Mucosa of rectum (tissue), 2 donors: ENCODE measurements at regions not wholly inside any gene's neighbourhood (a gene's known extent, or its start where the extent isn't known, plus 50 kb on each side); places are given as distances from the start of the nearest gene placed in this dataset.

Experiments
- H3K27ac ChIP-seq, 2 donors: one replicate each; pipeline ENCODE4 v1.7.0; 2013; ENCODE audit warnings: inconsistent platforms in 2 of 2, low read depth in 2 of 2, low read length in 2 of 2
- H3K27me3 ChIP-seq, 2 donors: one replicate each; pipeline ENCODE4 v1.7.0; 2013; ENCODE audit warnings: low read length in 2 of 2; ENCODE audit not compliant: control insufficient read depth in 2 of 2, insufficient read depth in 2 of 2
- H3K36me3 ChIP-seq, 2 donors: one replicate each; pipeline ENCODE4 v1.7.0; 2013; ENCODE audit warnings: low read length in 2 of 2; ENCODE audit not compliant: control insufficient read depth in 2 of 2, insufficient read depth in 2 of 2
- H3K4me1 ChIP-seq, 2 donors: one replicate each; pipeline ENCODE4 v1.7.0; 2013; ENCODE audit warnings: low read length in 2 of 2, mild to moderate bottlenecking in 1 of 2; ENCODE audit not compliant: control insufficient read depth in 2 of 2, insufficient read depth in 2 of 2
- H3K4me3 ChIP-seq, 2 donors: one replicate each; pipeline ENCODE4 v1.7.0; 2013; ENCODE audit warnings: low read length in 2 of 2
- H3K9ac ChIP-seq, 2 donors: one replicate each; pipeline ENCODE4 v1.7.0; 2013; ENCODE audit warnings: low read length in 2 of 2, low read depth in 1 of 2, mild to moderate bottlenecking in 1 of 2
- H3K9me3 ChIP-seq, 2 donors: one replicate each; pipeline ENCODE4 v1.7.0; 2013; ENCODE audit warnings: low read length in 2 of 2; ENCODE audit not compliant: control insufficient read depth in 2 of 2
- donor health status: healthy.
- donor health status: Normal muscosa, but diverticular disease.

DNA sequence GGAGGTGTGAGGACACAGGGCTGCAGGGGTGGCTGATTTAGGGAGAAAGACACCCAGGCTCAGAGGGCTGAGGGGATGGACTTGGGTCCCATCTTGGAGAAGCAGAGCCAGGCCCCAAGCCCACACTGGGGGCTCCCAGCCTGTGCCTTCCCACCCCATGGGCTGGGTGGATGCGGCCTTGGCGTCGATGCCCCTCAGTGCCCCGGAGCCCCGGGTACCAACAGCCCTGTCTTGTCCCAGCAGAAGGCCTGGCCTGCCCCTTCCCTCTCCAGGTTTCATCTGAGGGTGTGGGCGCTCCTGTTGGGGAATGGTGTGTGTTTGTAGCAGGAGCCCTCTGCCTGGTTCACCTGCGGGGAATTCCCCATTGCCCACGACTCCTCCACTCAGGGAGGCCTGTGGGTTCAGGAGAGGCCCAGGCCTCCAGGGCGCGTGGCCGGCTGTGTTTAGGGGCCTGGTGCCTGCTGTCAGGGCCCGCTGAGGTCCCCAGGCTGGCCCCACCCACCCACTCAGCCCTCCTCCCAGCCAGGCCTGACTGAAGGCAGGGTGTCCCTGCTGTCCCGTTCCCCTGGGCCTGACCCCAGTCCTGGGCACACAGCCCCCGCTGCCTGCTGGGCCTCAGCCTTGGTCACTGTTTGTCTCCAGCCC, 51.1 kb upstream of the BEGAIN start:
- H3K4me3 ChIP-seq = no peak overlapping the region
- no peak overlapping the region for H3K27ac ChIP-seq
- H3K9me3 ChIP-seq = no peaks in the 10 kb centered on the region
- H3K9ac ChIP-seq = no peak overlapping the region
- H3K27me3 ChIP-seq = peaks cover 0 to 3% of the 10 kb centered on the region in 2 donors
- H3K4me1 ChIP-seq = peaks cover 7 to 13% of the 10 kb centered on the region in 2 donors
- H3K36me3 ChIP-seq = no peaks in the 10 kb centered on the region

DNA sequence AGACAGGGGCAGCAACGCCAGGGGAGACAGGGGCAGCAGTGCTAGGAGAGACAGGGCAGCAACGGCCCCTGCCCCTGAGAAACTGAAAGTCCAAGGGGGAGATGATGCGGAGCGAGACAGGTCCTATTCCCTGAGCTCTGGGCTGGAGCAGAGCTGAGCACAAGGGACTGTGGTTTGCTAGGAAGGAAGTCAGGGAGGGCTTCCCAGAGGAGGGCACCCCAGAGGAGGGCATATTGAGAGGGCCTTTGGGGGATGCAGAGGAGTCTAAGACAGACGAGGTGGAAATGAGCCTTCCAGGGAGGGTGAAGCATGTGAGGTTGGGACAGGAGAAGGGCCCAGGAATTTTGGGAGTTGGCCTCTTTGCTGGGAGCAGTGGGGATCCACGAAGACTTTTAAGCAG, 52.1 kb upstream of the BEGAIN start:
- Histone ChIP-seq H3K36me3 (no peaks in the 10 kb centered on the region), H3K4me3 (no peak overlapping the region), H3K27me3 (peaks cover 0 to 3% of the 10 kb centered on the region in 2 donors), H3K27ac (no peak overlapping the region), H3K4me1 (peaks cover 7 to 13% of the 10 kb centered on the region in 2 donors), H3K9me3 (no peaks in the 10 kb centered on the region), H3K9ac (no peak overlapping the region)

DNA sequence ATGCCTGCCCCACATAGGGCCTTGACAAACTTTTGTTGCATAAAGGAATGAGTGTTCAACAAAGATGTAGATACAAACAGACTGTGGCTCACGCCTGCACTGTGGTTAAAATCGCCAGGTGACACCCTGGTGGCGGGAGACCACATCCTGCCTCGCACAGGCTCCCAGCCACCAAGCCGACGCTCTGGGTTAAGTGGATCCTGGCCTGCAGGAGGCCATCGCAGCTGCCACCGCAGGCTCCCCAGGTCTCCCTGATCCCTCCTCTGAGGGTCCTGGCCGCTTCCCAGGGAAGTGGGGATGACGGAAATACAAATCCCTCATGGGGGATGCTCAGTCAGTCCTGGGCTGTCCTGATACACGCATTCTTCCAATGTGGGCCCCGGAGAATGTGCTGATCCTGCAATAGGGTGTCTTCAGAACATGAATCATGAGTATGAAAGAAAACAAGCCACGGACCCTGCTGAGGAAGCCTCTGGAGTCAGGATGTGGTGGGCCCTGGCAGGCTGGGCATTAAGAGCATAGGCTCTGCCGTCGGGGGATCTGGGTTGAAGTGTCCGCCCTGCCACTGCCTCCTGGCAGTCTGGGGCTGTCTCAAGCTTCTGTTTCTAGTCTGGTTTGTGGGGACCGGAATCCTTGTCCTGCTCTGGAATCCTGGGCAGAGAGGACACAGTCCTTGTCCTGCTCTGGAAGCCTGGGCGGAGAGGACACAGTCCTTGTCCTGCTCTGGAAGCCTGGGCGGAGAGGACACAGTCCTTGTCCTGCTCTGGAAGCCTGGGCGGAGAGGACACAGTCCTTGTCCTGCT, 53.5 kb upstream of the BEGAIN start:
- H3K9me3 ChIP-seq = no peaks in the 10 kb centered on the region
- H3K27ac ChIP-seq = peak overlapping the region in 1 of 2 donors; percentile 55
- H3K9ac ChIP-seq = no peak overlapping the region
- H3K36me3 ChIP-seq = no peaks in the 10 kb centered on the region
- H3K27me3 ChIP-seq = no peaks in the 10 kb centered on the region
- H3K4me1 ChIP-seq = peaks cover 17 to 22% of the 10 kb centered on the region in 2 donors
- H3K4me3 ChIP-seq = no peak overlapping the region

DNA sequence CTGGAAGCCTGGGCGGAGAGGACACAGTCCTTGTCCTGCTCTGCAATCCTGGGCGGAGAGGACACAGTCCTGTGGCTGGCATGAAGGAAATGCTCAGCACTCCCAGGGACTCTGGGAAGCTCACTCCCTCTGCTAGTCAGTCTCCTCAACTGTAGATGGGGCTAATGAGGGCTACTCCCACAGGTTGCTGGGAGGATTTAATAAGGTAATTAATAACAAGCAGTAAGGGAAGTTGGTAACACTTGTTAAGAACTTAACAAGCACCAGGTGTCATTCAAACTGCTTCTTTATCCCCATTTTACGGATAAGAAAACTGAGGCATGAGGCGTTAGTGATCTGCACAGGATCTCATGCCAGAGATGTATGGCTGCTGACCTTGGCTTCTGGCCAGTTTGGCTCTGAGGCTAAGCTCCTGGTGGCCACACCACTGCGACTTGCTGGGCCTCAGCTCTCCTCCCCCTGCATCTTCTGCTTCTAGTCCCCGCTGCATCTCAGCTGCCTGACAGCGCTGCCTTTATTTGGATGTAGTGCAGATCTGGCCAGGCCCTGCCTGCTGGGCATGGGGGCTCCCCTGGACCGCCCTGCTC, 54.1 kb upstream of the BEGAIN start:
- no peaks in the 10 kb centered on the region for H3K36me3 ChIP-seq
- peaks cover 0 to 3% of the 10 kb centered on the region in 2 donors for H3K9me3 ChIP-seq
- H3K27me3 ChIP-seq = no peaks in the 10 kb centered on the region
- H3K27ac ChIP-seq = peak overlapping the region in 1 of 2 donors; percentile 39
- H3K9ac ChIP-seq = no peak overlapping the region
- no peak overlapping the region for H3K4me3 ChIP-seq
- peaks cover 21 to 22% of the 10 kb centered on the region in 2 donors for H3K4me1 ChIP-seq

DNA sequence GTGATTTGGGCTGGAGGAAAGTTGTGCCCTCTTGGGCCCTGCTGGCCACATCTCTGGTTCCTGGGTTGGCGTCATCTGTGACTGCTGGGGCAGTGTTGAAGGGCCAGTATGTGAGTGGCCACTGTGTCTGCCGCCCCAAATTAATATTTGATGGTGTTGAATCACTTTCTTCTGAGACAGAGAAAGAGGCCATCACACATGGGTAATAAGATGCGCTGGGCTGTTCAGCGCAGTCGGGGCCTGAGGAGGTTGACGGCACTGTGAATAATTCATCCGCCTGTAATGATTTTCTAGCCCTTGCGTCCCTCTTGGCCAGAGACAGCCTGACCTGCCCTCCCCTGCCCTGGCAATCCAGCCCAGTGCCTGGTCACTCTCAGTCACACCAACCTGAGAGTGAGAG, 56.2 kb upstream of the BEGAIN start:
- Histone ChIP-seq H3K4me1 (peaks cover 24 to 26% of the 10 kb centered on the region in 2 donors), H3K9ac (no peak overlapping the region), H3K36me3 (no peaks in the 10 kb centered on the region), H3K9me3 (peaks cover 0 to 3% of the 10 kb centered on the region in 2 donors), H3K27ac (no peak overlapping the region), H3K27me3 (no peaks in the 10 kb centered on the region), H3K4me3 (no peak overlapping the region)

DNA sequence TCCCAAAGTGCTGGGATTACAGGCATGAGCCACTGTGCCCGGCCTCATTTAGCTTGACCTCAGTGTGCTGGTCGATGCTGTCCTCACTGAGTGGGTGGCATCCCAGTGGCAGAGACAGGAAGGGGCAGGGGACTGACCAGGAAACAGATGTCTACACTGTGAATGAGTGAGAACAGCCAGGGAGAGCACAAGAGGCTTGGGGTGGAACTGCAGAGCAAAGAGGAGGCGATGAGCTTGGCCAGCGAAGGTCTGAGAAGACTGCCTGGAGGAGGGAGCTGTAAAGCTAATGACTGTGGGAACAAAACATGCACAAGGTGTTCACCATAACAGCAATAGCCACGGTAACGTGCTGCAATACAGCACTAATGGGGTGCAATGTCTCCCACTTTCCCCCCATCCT, 57.2 kb upstream of the BEGAIN start:
- Histone ChIP-seq H3K36me3 (no peaks in the 10 kb centered on the region), H3K9me3 (peaks cover 0 to 3% of the 10 kb centered on the region in 2 donors), H3K9ac (no peak overlapping the region), H3K27me3 (no peaks in the 10 kb centered on the region), H3K4me3 (no peak overlapping the region), H3K4me1 (peaks cover 30 to 34% of the 10 kb centered on the region in 2 donors), H3K27ac (no peak overlapping the region)

DNA sequence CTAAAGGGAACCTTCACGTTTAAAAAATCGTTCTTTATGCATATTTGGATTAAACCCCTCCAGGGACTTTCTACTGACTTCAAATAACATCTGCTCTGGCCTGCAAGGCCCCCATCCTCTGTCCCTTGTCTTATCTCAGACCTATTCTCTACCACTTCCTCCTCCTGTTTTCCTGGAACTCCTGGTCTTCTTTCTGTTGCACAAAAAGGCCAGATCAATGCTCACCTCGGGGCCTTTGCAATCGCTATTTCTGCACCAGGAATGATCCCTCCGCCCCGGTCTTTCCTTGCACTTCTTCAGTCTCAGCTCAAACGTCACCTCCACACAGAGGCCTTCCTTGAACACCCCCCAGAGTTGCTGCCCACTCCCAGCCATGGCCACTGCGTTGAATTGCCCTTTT, 57.6 kb upstream of the BEGAIN start:
- no peaks in the 10 kb centered on the region for H3K36me3 ChIP-seq
- H3K9ac ChIP-seq = no peak overlapping the region
- H3K4me3 ChIP-seq = no peak overlapping the region
- peaks cover 28 to 37% of the 10 kb centered on the region in 2 donors for H3K4me1 ChIP-seq
- no peak overlapping the region for H3K27ac ChIP-seq
- peaks cover 0 to 3% of the 10 kb centered on the region in 2 donors for H3K9me3 ChIP-seq
- no peaks in the 10 kb centered on the region for H3K27me3 ChIP-seq

DNA sequence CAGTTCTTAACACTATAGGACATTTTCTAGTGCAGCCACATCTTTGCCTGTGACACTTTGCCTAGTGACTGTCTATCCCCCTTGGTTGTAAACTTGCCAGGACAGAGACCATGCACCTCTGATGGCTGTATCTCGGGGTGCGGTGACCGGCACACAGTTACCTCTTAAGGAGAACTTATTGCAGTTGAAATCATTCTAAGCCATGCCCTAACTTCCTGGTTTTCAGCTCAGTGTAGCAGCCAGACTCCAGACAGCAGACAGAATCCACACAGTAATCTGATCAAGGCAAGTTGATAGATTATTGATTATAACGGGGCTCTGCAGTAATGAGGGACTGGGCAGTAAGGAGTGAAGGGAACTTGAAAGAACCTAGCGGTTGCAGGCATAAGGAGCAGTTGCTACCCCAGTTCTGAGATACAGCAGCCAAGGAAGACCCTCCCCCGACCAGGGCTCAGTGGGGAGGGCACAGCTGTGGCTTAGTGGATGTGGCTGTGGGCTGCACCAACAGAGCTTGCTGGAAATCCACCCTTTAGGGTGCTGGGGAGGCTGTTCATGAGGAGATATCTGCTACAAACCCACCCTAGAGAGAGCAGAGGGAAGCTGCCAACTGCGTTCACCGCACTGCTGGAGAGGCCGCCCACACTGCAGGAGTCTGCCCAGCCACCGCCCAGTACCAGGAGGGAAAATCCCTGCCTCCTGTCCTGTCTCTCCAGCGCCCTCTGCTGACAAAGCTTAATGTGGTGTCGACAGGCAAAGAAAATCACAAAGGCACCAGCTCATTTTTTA, 58.2 kb upstream of the BEGAIN start:
- Histone ChIP-seq H3K27ac (no peak overlapping the region), H3K9me3 (peaks cover 0 to 3% of the 10 kb centered on the region in 2 donors), H3K4me3 (no peak overlapping the region), H3K36me3 (no peaks in the 10 kb centered on the region), H3K4me1 (peaks cover 26 to 36% of the 10 kb centered on the region in 2 donors), H3K9ac (peak overlapping the region in 1 of 2 donors; percentile 57), H3K27me3 (no peaks in the 10 kb centered on the region)

DNA sequence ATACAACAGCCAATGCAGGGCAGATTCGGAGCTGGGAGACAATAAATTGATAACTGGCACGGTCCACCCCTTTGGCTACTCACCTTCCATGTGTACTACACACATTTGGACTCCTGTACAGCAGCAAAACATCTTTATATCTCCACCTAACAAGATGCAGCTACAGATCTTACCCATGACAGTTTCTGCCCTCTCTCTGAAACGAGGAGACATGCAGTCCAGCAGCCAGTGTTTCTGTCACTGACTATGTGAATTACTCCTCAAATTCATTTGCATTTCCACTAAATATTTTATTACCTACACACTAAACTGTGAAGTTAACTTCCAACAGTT, 58.7 kb upstream of the BEGAIN start:
- peak overlapping the region in 1 of 2 donors; percentile 32 for H3K9ac ChIP-seq
- H3K36me3 ChIP-seq = no peaks in the 10 kb centered on the region
- H3K4me1 ChIP-seq = peaks cover 22 to 30% of the 10 kb centered on the region in 2 donors
- H3K27ac ChIP-seq = no peak overlapping the region
- peaks cover 0 to 3% of the 10 kb centered on the region in 2 donors for H3K9me3 ChIP-seq
- no peaks in the 10 kb centered on the region for H3K27me3 ChIP-seq
- no peak overlapping the region for H3K4me3 ChIP-seq
